SW 1271 (cell line): ENCODE measurements at regions not wholly inside any gene's neighbourhood (a gene's known extent, or its start where the extent isn't known, plus 50 kb on each side); places are given as distances from the start of the nearest gene placed in this dataset.
"Not testable (repeated sequence)": the region's sequence is repeated elsewhere in the genome, so short reads cannot be mapped to it uniquely, and the experiment has no call there.

ENCODE experiments used
- DNase-seq, 2 experiments: peaks; one replicate each; lab custom pipeline; 2025; lab: John Stamatoyannopoulos, UW

DNA sequence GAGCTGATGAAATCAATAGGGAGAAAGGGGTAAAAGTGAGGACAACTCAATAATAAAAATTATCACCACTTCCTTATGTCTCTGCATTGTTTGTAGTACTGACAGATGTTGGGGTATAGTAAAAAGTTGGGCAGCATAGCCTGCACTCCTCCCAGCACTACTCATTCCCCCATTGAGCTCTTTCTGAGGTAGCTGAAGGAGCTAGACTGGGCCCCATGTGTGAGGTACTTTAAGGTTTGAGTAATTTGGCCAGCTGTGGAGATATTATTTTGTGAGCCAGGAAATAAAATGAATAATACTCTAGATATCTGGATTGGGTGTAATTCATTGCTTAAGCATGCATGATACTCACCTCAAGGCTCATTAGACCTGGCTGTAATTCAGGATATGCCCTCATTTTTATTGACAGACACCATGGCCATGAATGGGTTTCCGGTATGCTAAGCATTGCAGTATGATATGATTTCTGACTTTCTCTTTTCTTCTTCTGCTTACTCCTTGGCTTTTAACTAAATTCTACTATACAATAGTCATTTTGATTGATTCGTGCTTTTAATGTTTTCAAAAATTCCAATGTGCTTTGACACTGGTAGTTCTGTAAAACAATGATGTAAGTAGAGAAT is 283.9 kb upstream of the RIMS1 start:
- peak in 1 of 2 experiments; percentile 17 for DNase-seq

DNA sequence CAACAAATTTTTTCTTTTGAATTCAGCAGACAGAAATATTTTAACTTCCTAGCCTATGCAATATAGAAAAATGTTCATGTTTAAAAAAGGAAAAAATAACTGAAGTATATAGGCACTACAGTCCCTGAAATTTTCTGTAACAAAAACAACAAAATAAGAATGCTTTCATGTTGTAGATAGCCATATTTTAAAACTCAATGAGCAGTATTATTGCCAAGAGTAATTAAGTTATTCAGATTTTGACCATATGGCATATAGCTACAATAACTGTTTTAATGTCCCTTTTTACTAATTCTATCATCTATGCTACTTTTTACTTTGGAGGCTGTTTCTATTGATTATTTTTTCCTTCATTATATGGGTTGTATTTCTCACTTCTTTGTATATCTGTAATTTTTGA is 283.3 kb upstream of the RIMS1 start:
- no peak for DNase-seq

DNA sequence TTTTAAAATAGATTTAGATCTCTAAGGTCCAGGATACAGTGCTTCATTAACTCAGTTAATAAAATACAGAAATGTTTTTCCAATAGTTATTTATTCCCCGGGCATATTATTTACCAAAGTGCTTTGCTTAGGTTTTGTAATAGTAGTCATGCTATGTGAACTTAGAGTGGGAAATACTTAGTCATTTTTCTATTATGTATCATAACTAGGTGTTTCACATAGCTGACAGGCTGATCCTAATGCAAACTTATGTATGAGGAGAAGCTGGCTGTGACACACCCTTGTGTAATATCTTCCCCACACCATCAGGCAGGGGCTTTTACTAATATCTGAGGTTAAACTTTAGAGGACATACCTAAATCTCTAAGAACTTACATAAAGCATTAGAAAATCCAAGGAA is 277.7 kb upstream of the RIMS1 start:
- no peak for DNase-seq

DNA sequence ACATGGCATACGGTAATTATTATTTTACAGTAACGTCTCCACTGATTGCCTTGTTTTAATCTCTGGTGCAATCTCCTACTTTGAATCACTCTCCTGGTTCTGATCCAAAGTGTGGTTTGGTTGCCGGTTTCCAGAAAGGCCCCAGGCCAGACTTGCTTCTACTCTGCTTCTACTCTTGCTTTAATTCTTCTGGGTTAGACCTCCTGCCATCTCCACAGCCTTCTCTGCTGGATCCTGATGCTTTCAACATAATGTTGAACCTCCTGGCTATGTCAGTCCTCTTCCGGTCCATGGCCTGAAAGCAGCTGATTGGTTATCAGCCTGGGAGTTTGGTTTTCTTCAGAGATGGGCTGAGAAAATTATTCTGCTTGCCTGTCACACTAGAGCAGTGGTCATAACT is 266.5 kb upstream of the RIMS1 start:
- DNase-seq = no peak

DNA sequence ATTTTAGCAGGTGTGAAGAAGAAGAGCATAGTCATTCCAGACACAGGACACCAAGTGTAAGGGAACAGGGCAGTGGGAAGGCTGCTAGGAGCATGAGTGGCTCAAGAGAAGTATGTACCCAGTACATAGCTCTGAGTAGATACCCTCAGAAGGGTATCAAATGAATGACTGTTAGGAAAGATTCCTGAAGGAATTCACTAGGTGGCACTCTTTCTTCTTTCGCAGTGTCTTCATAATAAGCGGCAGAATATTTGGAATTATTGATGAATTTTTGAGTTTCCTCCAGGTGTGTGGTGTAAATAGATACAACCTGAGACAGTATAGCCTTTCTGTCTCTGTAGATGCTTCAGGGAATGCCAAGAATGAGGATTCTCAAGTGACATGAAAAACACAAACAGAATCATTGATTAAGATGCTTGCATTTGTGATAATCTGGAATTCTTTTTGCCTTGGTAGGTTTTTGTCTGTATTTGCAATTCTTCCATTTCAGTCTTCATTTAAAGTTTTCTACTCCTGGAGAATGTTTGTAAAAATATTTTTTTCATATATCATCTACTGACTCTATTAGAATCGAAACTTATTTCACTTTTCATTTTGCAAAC is 264.3 kb upstream of the RIMS1 start:
- DNase-seq = peak in 1 of 2 experiments; percentile 38

DNA sequence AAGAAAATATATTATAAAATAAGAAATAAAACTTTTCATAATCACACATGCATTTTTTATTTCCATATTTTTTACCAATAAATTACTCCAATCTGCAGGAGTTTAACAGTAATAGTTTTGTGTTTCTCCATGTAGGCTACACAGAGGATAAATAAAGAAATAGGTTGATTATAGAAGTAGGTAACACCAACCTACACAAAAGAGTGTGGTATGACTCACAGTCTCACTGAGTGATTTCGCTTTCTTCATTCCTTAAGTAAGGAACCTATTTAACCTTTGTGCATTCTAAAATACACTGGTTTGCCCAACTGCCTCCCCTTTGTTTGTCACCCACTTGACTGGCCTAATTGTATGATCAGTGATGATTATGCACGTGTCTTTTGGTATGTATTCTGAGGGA is 244.2 kb upstream of the RIMS1 start:
- DNase-seq = no peak

DNA sequence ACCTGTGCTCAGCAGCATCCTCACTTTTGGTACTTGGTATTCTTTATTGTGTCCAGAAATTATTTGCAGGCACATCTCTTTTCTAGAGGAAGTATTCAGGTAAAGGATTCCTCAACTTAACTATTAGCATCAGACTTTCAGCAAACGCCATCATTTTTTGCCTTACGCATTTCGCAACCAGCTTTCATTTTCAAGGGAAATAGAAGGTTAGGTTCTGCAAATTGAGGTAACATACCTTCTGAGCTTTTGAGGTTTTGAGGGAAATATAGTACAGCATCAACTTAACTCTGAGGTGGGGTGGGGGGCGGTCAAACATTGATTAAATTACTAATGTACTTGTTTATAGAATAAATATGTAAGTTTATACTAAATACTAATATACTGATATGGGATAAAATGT is 243.6 kb upstream of the RIMS1 start:
- DNase-seq = no peak

DNA sequence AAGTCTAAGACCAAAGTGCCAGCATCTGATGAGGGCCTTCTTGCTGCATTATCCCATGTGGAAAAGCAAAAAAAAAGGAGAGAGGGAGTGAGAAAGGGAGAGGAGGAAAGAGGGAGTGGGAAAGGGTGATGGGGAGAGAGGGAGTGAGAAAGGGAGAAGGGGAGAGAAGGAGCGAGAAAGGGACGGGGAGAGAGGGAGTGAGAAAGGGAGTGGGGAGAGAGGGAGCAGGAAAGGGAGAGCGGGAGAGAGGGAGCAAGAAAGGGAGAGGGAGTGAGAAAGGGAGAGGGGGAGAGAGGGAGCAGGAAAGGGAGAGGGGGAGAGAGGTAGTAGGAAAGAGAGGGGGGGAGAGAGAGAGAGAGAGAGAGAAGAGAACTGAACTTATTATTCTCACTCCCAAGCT is 241.1 kb upstream of the RIMS1 start:
- DNase-seq = no peak

DNA sequence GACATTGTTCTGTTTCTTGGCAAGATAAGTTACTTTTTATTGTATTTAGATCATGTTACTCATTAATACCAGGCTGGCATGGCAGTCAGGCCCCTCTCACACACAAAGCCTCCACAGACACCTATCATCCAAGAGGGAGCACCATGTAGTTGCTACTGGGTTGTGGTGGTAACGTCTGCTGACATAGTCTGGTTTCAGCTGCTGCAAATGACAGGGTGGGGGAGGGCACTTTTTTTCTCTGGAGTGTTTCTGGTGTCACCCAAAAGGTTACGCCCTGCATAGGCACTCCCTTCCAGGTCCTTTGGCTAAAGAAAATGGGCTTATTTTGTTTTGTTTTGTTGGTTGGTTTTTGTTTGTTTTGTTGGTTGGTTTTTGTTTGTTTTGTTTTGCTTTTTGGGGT is 236.4 kb upstream of the RIMS1 start:
- DNase-seq = no peak

DNA sequence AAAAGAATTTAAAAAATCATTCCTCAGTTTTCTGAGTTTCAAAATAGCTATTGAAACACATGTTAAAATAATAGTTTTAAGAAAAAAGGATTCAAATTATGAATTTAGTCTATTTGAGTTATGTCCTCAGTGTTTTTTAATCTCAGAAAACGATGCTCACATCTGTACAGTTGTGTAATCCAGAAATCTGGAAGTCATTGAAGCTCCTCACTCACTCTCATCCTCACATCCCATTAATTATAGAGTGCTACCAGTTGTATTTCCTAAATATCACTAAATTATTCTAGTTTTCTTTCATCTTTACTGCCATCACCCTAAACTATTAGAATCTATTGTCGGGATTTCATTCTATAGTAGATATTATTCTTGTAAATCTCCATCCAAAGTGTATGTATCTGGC is 234.7 kb upstream of the RIMS1 start:
- DNase-seq = no peak

DNA sequence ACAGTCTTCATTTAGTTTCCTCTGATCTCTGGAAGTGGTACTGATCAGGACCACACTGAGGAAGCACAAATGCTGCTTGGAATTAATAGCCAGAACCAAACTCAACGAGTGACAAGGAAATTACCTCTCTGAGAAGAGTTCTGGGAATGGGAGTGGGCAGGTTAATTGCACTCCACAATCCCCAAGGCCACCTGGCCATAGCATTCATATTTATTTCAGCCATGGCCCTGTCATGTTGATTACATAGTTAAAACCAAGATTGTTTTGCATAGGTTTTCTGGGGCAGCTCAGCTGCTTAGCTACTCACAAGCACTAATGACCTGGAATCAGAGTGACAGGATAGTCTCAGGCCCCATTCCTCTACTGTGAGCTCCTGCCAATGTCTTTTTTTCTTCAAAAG is 230.2 kb upstream of the RIMS1 start:
- no peak for DNase-seq

DNA sequence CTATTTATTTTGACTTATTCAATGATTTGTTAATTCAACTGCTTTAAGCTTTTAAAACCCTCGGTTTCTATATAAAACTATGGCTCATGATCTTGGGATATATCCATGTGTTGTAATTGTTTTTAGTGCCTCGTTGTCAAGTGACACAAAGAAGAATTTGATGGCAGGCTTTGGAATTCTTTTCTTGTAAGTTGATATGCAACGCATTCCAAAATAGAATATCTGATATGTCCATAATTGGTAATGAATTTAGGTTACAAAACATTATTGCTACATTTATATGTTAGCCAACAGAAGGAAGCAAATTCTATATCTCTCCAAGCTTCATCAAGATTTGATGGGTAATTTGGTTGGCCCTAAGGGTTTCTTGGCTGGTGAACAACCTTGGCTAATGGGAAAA is 220.4 kb upstream of the RIMS1 start:
- no peak for DNase-seq

DNA sequence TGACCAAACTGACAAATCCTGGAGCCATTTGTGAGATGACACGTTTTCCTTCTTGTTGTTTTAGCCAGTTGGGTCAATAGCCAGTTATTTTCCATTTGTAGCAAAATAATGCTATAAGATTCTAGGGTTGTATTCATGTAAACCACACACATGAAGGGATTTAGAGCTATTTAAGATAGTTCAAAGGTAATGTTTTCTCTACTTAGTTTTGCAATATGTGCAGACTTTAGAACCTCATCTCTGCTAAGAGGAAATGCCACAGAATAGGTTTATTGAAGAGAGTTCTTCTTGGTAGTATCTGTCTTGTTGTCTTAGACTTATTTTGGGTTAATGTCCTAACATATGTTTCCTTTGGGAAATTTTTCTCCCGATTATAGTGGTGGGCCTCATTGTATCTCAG is 213.5 kb upstream of the RIMS1 start:
- DNase-seq = no peak

DNA sequence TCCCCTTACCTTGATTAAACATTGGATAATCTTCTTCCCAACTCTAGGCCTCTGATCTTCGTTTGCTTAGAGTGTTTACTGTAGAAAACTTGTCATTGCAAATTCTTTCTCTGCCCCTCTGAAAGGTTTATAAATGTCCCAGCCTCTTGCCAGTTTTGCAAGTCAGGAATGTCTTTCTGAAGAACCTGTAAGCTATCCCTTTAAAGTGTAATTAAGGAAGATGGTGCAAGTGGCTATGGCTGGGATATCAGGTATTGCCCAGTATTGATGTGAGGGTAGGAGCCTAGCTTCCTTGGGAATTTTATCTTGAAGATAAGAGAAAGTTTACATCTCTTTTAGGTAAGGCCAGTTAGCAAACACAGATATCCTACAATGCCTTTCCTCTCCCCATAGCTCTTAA is 211.0 kb upstream of the RIMS1 start:
- no peak for DNase-seq

DNA sequence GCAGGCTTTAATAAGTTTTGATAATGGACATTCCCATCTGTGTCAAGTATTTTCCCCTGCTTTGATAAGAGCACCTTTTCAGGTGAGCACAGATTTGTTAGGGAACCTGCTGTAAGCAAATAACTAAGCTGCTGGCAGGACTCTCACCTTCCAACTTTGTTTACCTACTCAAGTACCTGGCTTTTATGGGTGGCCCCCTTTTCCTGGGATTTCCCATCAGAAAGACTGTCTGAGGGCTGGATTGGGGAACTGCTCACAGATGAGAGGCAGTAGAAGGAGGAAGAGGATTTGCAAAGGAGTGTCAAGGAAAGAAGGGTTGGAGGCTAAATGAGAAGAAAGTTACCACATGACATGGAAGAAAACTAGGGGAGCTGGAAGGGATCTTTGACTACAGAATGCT is 210.1 kb upstream of the RIMS1 start:
- DNase-seq = no peak

DNA sequence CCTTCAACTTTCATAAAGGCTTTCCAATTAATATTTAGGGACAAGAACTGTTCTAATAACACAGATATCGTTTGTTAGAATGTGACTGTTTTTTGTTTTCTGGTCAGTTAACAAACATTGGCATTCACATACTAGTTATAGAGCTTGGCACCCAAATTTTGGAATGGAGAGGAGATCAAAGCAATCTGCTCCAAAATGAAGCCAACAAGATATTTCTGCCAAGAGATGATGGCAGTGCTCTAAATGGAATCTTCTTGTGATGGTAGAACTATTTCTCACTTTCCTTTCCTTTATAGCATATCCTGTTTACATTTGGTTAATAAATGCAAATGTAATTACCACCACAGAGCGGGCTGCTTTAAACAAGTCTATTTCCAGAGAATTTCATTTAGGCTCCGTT is 208.3 kb upstream of the RIMS1 start:
- DNase-seq = no peak

DNA sequence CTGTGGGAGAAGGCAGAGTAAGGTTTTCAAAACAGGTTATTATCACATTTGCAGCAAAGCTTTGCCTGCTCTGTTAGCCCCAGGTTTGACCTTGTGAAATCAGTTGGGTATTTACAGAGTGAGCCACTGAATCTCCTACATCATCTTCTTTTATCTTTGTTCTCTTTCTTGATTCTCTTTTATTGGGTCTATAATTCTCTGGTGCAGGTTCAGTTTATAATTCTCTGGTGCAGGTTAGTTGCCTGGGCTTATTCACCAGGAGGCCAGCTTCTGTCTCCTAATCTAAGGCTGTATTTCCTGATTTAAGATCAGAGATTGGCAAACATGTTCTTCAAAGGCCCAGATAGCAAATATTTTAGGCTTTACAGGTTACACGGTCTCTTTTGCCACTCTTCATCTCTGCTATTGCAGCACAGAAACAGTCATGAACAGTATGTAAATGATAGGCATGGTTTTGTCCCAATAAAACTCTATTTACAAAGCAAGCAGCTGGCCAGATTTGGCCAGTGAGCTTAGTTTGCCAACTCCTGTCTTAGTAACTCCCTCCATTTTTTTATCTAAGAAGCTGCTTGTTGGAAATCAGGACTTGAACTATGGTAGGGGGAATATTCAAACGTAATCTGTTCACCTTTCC is 205.0 kb upstream of the RIMS1 start:
- no peak for DNase-seq

DNA sequence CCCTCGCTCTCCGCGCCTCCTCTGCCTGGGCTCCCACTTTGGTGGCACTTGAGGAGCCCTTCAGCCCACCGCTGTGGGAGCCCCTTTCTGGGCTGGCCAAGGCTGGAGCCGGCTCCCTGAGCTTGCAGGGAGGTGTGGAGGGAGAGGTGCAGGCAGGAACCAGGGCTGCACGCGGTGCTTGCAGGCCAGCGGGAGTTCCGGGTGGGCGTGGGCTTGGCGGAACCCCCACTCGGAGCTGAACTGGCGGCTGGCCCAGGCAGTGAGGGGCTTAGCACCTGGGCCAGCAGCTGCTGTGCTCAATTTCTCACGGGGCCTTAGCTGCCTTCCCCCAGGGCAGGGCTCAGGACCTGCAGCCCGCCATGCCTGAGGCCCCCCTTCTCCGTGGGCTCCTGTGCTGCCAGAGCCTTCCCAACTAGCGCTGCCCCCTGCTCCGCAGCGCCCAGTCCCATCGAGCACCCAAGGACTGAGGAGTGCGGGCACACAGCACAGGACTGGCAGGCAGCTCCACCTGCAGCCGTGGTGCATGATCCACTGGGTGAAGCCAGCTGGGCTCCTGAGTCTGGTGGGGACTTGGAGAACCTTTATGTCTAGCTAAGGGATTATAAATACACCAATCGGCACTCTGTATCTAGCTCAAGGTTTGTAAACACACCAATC is 200.2 kb upstream of the RIMS1 start:
- DNase-seq = not testable (repeated sequence)

DNA sequence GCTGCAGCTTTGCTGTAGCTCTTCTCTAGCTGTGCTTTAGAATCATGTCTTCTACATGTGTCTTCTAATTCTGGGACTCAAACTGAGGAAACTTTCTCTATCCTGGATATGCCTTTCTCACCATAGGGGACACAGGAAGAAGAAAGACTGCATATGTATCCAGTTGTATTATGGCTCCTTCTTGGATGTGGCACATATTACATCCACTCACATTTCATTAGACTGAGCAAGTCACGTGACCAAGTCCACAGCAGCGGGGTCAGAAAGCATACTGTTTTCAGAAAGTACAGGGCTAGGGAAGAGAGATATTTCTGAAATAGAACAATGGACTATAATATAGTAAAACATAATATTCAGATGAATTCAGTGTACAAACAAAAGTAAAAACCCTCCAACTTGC is 187.6 kb upstream of the RIMS1 start:
- no peak for DNase-seq

DNA sequence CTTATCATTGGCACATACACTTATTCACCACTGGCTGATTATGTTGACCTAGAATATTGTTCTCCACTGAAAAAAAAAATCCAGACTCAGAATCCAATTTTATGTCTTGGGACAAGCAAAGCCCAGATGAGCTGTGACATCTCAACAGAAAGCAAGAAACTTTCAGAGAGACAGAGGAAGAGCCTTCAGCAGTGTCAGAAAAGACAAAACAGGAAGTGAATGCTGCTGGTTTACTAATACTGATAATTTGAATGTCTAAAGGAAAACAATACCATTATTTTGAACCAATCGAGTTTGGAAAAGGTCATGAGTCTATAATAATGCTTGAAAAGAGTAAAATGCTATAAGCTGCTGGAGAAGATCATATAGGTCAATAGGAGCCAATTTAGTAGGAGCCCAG is 179.8 kb upstream of the RIMS1 start:
- no peak for DNase-seq

DNA sequence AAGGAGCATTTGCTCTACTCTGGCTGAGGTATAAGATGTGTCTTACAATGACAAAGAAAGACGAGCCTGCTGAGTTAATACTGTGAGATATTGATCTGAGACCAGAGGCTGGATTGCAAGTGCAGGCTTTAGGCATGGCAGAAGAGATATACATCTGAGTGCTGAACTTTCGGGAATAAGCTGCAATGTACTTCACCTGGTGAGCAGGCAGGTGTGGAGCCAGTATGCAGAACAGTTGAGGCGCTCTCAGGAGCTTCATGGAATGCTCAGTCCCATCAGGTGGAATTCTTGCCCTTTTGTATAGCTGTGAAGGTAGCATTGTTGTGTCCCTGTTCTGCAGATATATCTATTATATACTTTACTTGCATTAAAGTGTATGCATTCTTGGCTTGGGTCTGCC is 179.3 kb upstream of the RIMS1 start:
- no peak for DNase-seq

DNA sequence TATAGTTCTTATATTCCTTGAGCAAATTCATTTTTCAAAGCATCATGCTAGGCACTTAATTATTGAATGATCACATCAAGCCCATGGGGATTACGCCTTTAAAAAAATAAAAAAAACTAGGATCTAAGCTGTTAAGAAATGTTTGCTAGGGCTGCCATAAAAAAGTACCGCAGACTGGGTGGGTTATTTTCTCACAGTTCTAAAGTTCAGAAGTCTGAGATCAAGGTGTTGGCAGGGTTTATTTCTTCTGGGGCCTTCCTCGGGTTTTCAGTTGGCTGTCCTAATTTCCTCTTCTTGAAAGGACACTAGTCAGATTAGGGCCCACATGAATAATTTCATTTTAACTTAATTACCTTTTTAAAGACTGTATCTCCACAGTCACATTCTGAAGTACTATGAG is 165.6 kb upstream of the RIMS1 start:
- no peak for DNase-seq

DNA sequence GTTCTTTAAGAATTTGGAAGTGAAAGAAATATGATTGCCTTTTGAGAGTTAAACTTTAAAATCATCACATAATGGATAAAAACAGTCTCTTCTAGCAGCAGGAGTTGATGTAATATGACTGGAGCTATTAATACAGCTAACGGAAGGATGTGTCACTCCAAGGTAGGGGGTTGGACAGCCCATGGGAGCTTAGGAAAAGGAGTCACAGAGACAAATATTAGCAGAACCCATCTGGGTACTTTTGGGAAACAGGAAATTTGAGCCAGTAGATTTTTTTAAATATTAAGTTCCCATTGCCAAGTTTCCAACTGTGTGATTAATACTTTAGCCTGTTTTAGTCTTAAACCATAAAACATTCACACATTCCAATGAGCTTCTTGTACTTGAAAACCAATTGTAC is 164.7 kb upstream of the RIMS1 start:
- no peak for DNase-seq
